H1 (cell line): ENCODE measurements at regions not wholly inside any gene's neighbourhood (a gene's known extent, or its start where the extent isn't known, plus 50 kb on each side); places are given as distances from the start of the nearest gene placed in this dataset.

ENCODE experiments used
- CTCF ChIA-PET: fragments of 300-600 bp; sonication (Branson Sonifier 250); formaldehyde crosslinking; loops from one replicate; lab custom pipeline; 2021; ENCODE audit not compliant: partially characterized antibody; lab: Charles Lee
- POLR2A ChIA-PET: fragments of 300-600 bp; sonication (Branson Sonifier 250); formaldehyde crosslinking; loops from one replicate; lab custom pipeline; 2021; ENCODE audit warnings: inconsistent platforms; ENCODE audit not compliant: partially characterized antibody; lab: Charles Lee
- DNase-seq, 2 experiments: peaks; one replicate each; pipeline versions ENCODE4 v3.0.0 to v3.0.0-alpha.2; 2010 to 2022; ENCODE audit warnings: low spot score in 2 of 2, low read depth in 1 of 2, mixed read lengths in 1 of 2
- FAIRE-seq: peaks from 2 replicates; lab custom pipeline; 2011; peaks lifted over from hg19 to GRCh38; lab: Jason Lieb, UNC
- H2AFZ ChIP-seq: 2 replicates; pipeline ENCODE4 v1.8.1; 2012; ENCODE audit warnings: low read length, inconsistent platforms
- H2AK5ac ChIP-seq: 2 replicates; pipeline ENCODE4 v1.6.1; 2013; ENCODE audit warnings: low read depth, low read length
- H2BK120ac ChIP-seq: replicated peaks from 2 replicates; pipeline ENCODE3; 2013; ENCODE audit warnings: low read depth, low read length, inconsistent platforms
- H2BK12ac ChIP-seq: 2 replicates; pipeline ENCODE4 v1.6.1; 2013; ENCODE audit warnings: low read depth, low read length
- H2BK15ac ChIP-seq: 2 replicates; pipeline ENCODE4 v1.6.1; 2013; ENCODE audit warnings: low read length
- H2BK20ac ChIP-seq: 2 replicates; pipeline ENCODE4 v1.6.1; 2013; ENCODE audit warnings: low read length
- H2BK5ac ChIP-seq: 2 replicates; pipeline ENCODE4 v1.6.1; 2013; ENCODE audit warnings: low read depth, low read length
- H3K14ac ChIP-seq: 2 replicates; pipeline ENCODE4 v1.6.1; 2013; ENCODE audit warnings: inconsistent platforms; ENCODE audit not compliant: insufficient read length
- H3K18ac ChIP-seq: 2 replicates; pipeline ENCODE4 v1.6.1; 2013; ENCODE audit warnings: low read length; ENCODE audit errors: extremely low read depth
- H3K23ac ChIP-seq: 2 replicates; pipeline ENCODE4 v1.6.1; 2013; ENCODE audit warnings: inconsistent platforms; ENCODE audit not compliant: insufficient read length
- H3K23me2 ChIP-seq: 2 replicates; pipeline ENCODE4 v1.6.1; 2013; ENCODE audit warnings: low read depth, low read length
- H3K27ac ChIP-seq: 2 replicates; pipeline ENCODE4 v1.6.1; 2011; ENCODE audit warnings: low read depth, low read length, inconsistent platforms
- H3K27me3 ChIP-seq, 4 experiments: replicated peaks in 1 of 4; 1 replicate in 1 of 4; 2 replicates in 3 of 4; pipeline versions ENCODE4 v1.6.1 to v1.8.1; 2011 to 2013; ENCODE audit warnings: low read length in 3 of 4, mild to moderate bottlenecking in 3 of 4, inconsistent platforms in 2 of 4, mixed read lengths in 2 of 4, moderate library complexity in 1 of 4; ENCODE audit not compliant: control insufficient read depth in 3 of 4, insufficient read depth in 3 of 4; ENCODE audit errors: extremely low read depth in 1 of 4
- H3K36me3 ChIP-seq, 4 experiments: 2 replicates each; pipeline versions ENCODE4 v1.6.1 to v1.8.1; 2011 to 2013; ENCODE audit warnings: mild to moderate bottlenecking in 4 of 4, low read length in 3 of 4, moderate library complexity in 2 of 4, control low read depth in 1 of 4, inconsistent platforms in 1 of 4; ENCODE audit not compliant: insufficient read depth in 4 of 4, control insufficient read depth in 2 of 4
- H3K4ac ChIP-seq: replicated peaks from 2 replicates; pipeline ENCODE3; 2013; ENCODE audit warnings: low read length, low read depth, mixed read lengths, inconsistent platforms; ENCODE audit not compliant: insufficient read length
- H3K4me1 ChIP-seq, 4 experiments: replicated peaks in 1 of 4; 1 replicate in 1 of 4; 2 replicates in 3 of 4; pipeline versions ENCODE4 v1.6.1 to v1.8.1; 2011 to 2013; ENCODE audit warnings: low read length in 3 of 4, inconsistent platforms in 2 of 4, mixed read lengths in 1 of 4; ENCODE audit not compliant: insufficient read depth in 4 of 4, control insufficient read depth in 3 of 4
- H3K4me2 ChIP-seq, 2 experiments: 2 replicates each; pipeline versions ENCODE4 v1.6.1 to v1.8.1; 2011 to 2013; ENCODE audit warnings: low read depth in 2 of 2, low read length in 2 of 2, control low read depth in 1 of 2, inconsistent platforms in 1 of 2, mild to moderate bottlenecking in 1 of 2; ENCODE audit not compliant: insufficient read depth in 1 of 2
- H3K4me3 ChIP-seq, 4 experiments: fragments of 200-600, 300-600 bp in 1 of 4; sonication (generic), shearing (Covaris generic), sonication (Bioruptor Twin) in 1 of 4; 2 replicates each; pipeline versions ENCODE4 v1.5.1 to v1.8.1; 2011 to 2016; ENCODE audit warnings: low read length in 4 of 4, low read depth in 3 of 4, control low read depth in 2 of 4, inconsistent platforms in 2 of 4, mild to moderate bottlenecking in 2 of 4, mixed read lengths in 1 of 4, moderate library complexity in 1 of 4; ENCODE audit not compliant: insufficient read depth in 2 of 4; ENCODE audit errors: extremely low read depth in 1 of 4
- H3K56ac ChIP-seq: replicated peaks from 2 replicates; pipeline ENCODE3; 2013; ENCODE audit warnings: low read depth, mild to moderate bottlenecking, mixed read lengths, low read length, inconsistent platforms; ENCODE audit not compliant: insufficient read length
- H3K79me1 ChIP-seq: 2 replicates; pipeline ENCODE4 v1.6.1; 2013; ENCODE audit warnings: low read depth, low read length, control low read depth
- H3K79me2 ChIP-seq, 2 experiments: 2 replicates each; pipeline versions ENCODE4 v1.6.1 to v1.8.1; 2012 to 2013; ENCODE audit warnings: low read length in 2 of 2, mild to moderate bottlenecking in 2 of 2, inconsistent platforms in 1 of 2; ENCODE audit not compliant: insufficient read depth in 2 of 2, control insufficient read depth in 1 of 2
- H3K9ac ChIP-seq, 4 experiments: replicated peaks in 1 of 4; 1 replicate in 1 of 4; 2 replicates in 3 of 4; pipeline versions ENCODE4 v1.6.1 to v1.8.1; 2011 to 2013; ENCODE audit warnings: low read depth in 3 of 4, low read length in 3 of 4, control low read depth in 2 of 4, mild to moderate bottlenecking in 2 of 4, moderate library complexity in 2 of 4, inconsistent platforms in 1 of 4; ENCODE audit errors: extremely low read depth in 1 of 4
- H3K9me3 ChIP-seq, 2 experiments: 2 replicates each; pipeline versions ENCODE4 v1.6.1 to v1.8.1; 2012 to 2013; ENCODE audit warnings: mild to moderate bottlenecking in 2 of 2, moderate library complexity in 2 of 2, control low read depth in 1 of 2, inconsistent platforms in 1 of 2, low read depth in 1 of 2, low read length in 1 of 2, mixed read lengths in 1 of 2; ENCODE audit not compliant: insufficient read depth in 2 of 2
- H4K20me1 ChIP-seq, 2 experiments: replicated peaks in 1 of 2; 2 replicates each; pipeline versions ENCODE3 to v1.8.1; 2011 to 2013; ENCODE audit warnings: inconsistent platforms in 2 of 2, low read length in 2 of 2, mild to moderate bottlenecking in 1 of 2; ENCODE audit not compliant: insufficient read depth in 2 of 2, control insufficient read depth in 1 of 2
- H4K5ac ChIP-seq: 2 replicates; pipeline ENCODE4 v1.6.1; 2013; ENCODE audit warnings: low read length, low read depth, mixed read lengths, inconsistent platforms; ENCODE audit not compliant: insufficient read length
- H4K8ac ChIP-seq: 2 replicates; pipeline ENCODE4 v1.8.0; 2013; ENCODE audit warnings: mild to moderate bottlenecking, moderate library complexity, low read length, inconsistent platforms; ENCODE audit not compliant: insufficient read depth; ENCODE audit errors: extremely low read depth
- H4K91ac ChIP-seq: replicated peaks from 2 replicates; pipeline ENCODE3; 2013; ENCODE audit warnings: low read length, mixed read lengths, inconsistent platforms; ENCODE audit not compliant: insufficient read length
- ASH2L ChIP-seq: fragments of 200-600, 300-600 bp; sonication (generic); IDR thresholded peaks from one replicate; pipeline ENCODE4 v1.7.1; 2017; ENCODE audit warnings: low read length
- ATF2 ChIP-seq: IDR thresholded peaks from 2 replicates; pipeline ENCODE4 v1.6.1; 2012; ENCODE audit warnings: low read length, inconsistent platforms
- CTCF ChIP-seq, 3 experiments: IDR thresholded peaks; 1 replicate in 2 of 3; 2 replicates in 1 of 3; pipeline versions ENCODE4 v1.5.1 to v1.6.1; 2011; ENCODE audit warnings: low read length in 3 of 3, mild to moderate bottlenecking in 3 of 3, inconsistent platforms in 2 of 3, low read depth in 1 of 3, moderate library complexity in 1 of 3; ENCODE audit not compliant: insufficient read depth in 1 of 3; ENCODE audit errors: control extremely low read depth in 1 of 3
- MAFK ChIP-seq: IDR thresholded peaks from 2 replicates; pipeline ENCODE4 v1.6.1; 2012; ENCODE audit warnings: low read depth, mild to moderate bottlenecking, improper control_type of control experiment, low read length
- RNF2 ChIP-seq: fragments of 200-900, 300-1000 bp; sonication (generic); IDR thresholded peaks from 2 replicates; pipeline ENCODE4 v1.7.1; 2016; ENCODE audit warnings: borderline replicate concordance, low read depth, mild to moderate bottlenecking, antibody characterized with exemption, low read length; ENCODE audit not compliant: poor library complexity, severe bottlenecking; ENCODE audit errors: missing control alignments
- SP1 ChIP-seq: IDR thresholded peaks from 2 replicates; pipeline ENCODE4 v1.6.1; 2011; ENCODE audit warnings: low read depth, low read length
- SP2 ChIP-seq: IDR thresholded peaks from 2 replicates; pipeline ENCODE4 v1.6.1; 2012; ENCODE audit warnings: mild to moderate bottlenecking, low read length, inconsistent platforms
- WGBS, 2 experiments: shearing (Covaris generic) in 1 of 2; methylation state at CpG; one replicate each; pipeline versions ENCODE4 v1.1.6 to v1.1.7; 2013 to 2015; ENCODE audit warnings: low lambda C conversion rate in 2 of 2, mixed read lengths in 2 of 2, inconsistent platforms in 1 of 2, low coverage in 1 of 2, missing lambda C conversion rate in 1 of 2; ENCODE audit not compliant: insufficient replicate concordance in 2 of 2, insufficient coverage in 1 of 2, insufficient read length in 1 of 2; ENCODE audit errors: extremely low coverage in 1 of 2, missing lambda C conversion rate in 1 of 2; 5-methylcytosine and 5-hydroxymethylcytosine counted together

GRCh38 chr6:16998461-16998860 is 103.4 kb upstream of the STMND1 start:
- H3K9me3 ChIP-seq = no peaks in the 10 kb centered on the region
- H3K23ac ChIP-seq = no peak overlapping the region
- no peak overlapping the region for H4K8ac ChIP-seq
- H3K23me2 ChIP-seq = peaks cover 4% of the 10 kb centered on the region; the same call in 1 of the 2 replicates
- H3K9ac ChIP-seq = no peak overlapping the region
- CTCF ChIA-PET = interaction anchor here (0.7 to 1.1 kb wide), 2 partner anchors 17 to 1416 kb away, joined by 3 to 4 read pairs; no protein-coding TSS in a partner anchor
- no peak overlapping the region for H2BK120ac ChIP-seq
- no peak overlapping the region for H3K27ac ChIP-seq
- no peak overlapping the region for H2BK5ac ChIP-seq
- no peak overlapping the region for H3K18ac ChIP-seq
- H2BK20ac ChIP-seq = no peak overlapping the region
- no peaks in the 10 kb centered on the region for H3K27me3 ChIP-seq
- no peaks in the 10 kb centered on the region for H3K4me1 ChIP-seq
- H2AK5ac ChIP-seq = no peak overlapping the region
- no peak overlapping the region for H2AFZ ChIP-seq
- no peak overlapping the region for H4K5ac ChIP-seq
- POLR2A ChIA-PET = no interaction called here
- 84% methylated on average over 5 of the region's 5 CpGs; no CpG with 5 or more reads in 1 of the 2 experiments for WGBS, 2 experiments
- no peak overlapping the region for H3K4ac ChIP-seq
- no peaks in the 10 kb centered on the region for H3K36me3 ChIP-seq
- H3K4me3 ChIP-seq = no peak overlapping the region
- no peak for DNase-seq
- FAIRE-seq = no peak
- no peak overlapping the region for H3K56ac ChIP-seq
- no peak overlapping the region for H3K14ac ChIP-seq
- no peak overlapping the region for H4K91ac ChIP-seq
- H2BK12ac ChIP-seq = no peak overlapping the region
- H3K79me1 ChIP-seq = no peaks in the 10 kb centered on the region
- H3K4me2 ChIP-seq = no peak overlapping the region
- H2BK15ac ChIP-seq = no peak overlapping the region
- no peaks in the 10 kb centered on the region for H4K20me1 ChIP-seq
- H3K79me2 ChIP-seq = no peaks in the 10 kb centered on the region
- TF ChIP-seq MAFK (no peak), ATF2 (no peak), ASH2L (no peak), CTCF (IDR thresholded peaks at IDR 0.05; ENCODE audit: control extremely low read depth in 1 of 3, insufficient read depth in 1 of 3, low read depth in 1 of 3, low read length in 3 of 3) (no peak), SP2 (no peak), RNF2 (no peak), SP1 (no peak)
